ENCODE measurements at regions not wholly inside any gene's neighbourhood (a gene's known extent, or its start where the extent isn't known, plus 50 kb on each side); places are given as distances from the start of the nearest gene placed in this dataset.
"Not testable (repeated sequence)": the region's sequence is repeated elsewhere in the genome, so short reads cannot be mapped to it uniquely, and the experiment has no call there.

DNA sequence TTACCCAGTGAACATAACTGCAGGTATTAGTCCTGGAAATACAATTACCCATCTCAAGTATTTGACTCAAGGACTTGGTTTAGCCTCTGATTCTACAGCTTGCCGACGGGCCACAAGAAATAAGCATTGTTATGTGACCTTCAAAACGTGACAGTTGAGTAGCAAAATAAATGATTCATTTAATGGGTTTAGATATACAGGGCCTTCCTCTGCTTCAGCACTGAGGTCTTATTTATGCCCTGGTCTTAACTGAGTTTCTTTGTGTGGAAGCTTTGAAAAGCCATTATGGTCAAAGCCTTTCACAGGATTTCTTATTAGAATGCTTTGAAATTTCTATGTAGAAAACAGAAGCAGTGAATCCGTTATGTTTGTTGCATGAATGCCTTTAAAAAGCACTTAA, 899.2 kb upstream of the API5 start:
- no peaks in the 10 kb centered on the region for H3K9me3 ChIP-seq (ENCODE audit: low read depth)
- H3K4me1 ChIP-seq (ENCODE audit: low read depth) = no peaks in the 10 kb centered on the region
- H3K27me3 ChIP-seq = no peaks in the 10 kb centered on the region
- no peak for TF ChIP-seq CTCF (IDR thresholded peaks at IDR 0.05; ENCODE audit: low read depth, low read length)
- no peak overlapping the region for H3K27ac ChIP-seq
- H3K4me3 ChIP-seq = no peak overlapping the region
- no peaks in the 10 kb centered on the region for H3K36me3 ChIP-seq
- no peak for DNase-seq (ENCODE audit: low read depth in 1 of 2, low spot score in 1 of 2)

DNA sequence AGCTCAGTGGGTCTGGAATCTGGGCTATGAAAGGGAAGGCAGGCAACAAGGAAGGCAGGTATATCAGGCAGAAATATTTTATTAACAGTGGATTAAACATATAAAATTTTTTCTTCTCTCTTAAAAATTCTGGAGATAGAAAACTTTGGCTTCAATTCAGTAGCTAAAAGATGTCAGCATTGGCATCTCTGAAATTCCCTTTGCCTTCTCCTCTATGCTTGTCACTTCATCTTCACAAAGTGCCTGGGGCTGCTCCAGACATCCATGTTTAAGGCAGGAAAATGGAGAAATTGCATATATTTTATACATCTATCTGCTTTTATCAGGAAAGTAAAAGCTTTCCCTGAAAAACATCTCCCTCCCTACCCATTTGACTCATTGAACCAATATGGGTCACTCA, 894.1 kb upstream of the API5 start:
- H3K4me3 ChIP-seq = no peak overlapping the region
- DNase-seq (ENCODE audit: low read depth in 1 of 2, low spot score in 1 of 2) = no peak
- H3K4me1 ChIP-seq (ENCODE audit: low read depth) = no peaks in the 10 kb centered on the region
- no peaks in the 10 kb centered on the region for H3K36me3 ChIP-seq
- H3K27me3 ChIP-seq = no peaks in the 10 kb centered on the region
- no peaks in the 10 kb centered on the region for H3K9me3 ChIP-seq (ENCODE audit: low read depth)
- no peak overlapping the region for H3K27ac ChIP-seq
- no peak for TF ChIP-seq CTCF (IDR thresholded peaks at IDR 0.05; ENCODE audit: low read depth, low read length)

- Histone ChIP-seq H3K9me3 (ENCODE audit: low read depth) (no peaks in the 10 kb centered on the region), H3K27me3 (no peaks in the 10 kb centered on the region), H3K4me3 (no peak overlapping the region), H3K36me3 (no peaks in the 10 kb centered on the region), H3K4me1 (ENCODE audit: low read depth) (no peaks in the 10 kb centered on the region), H3K27ac (no peak overlapping the region)
- no peak for DNase-seq (ENCODE audit: low read depth in 1 of 2, low spot score in 1 of 2)
- TF ChIP-seq CTCF (IDR thresholded peaks at IDR 0.05; ENCODE audit: low read depth, low read length) = no peak
Observed at GRCh38 chr11:42422090-42422489, 889.7 kb upstream of the API5 start.

- H3K4me1 ChIP-seq (ENCODE audit: low read depth); H3K4me3 ChIP-seq; H3K27ac ChIP-seq; H3K27me3 ChIP-seq; H3K36me3 ChIP-seq; DNase-seq (ENCODE audit: low read depth in 1 of 2, low spot score in 1 of 2); H3K9me3 ChIP-seq (ENCODE audit: low read depth): not testable (repeated sequence)
Observed at GRCh38 chr11:42434911-42435310, 876.9 kb upstream of the API5 start.

DNA sequence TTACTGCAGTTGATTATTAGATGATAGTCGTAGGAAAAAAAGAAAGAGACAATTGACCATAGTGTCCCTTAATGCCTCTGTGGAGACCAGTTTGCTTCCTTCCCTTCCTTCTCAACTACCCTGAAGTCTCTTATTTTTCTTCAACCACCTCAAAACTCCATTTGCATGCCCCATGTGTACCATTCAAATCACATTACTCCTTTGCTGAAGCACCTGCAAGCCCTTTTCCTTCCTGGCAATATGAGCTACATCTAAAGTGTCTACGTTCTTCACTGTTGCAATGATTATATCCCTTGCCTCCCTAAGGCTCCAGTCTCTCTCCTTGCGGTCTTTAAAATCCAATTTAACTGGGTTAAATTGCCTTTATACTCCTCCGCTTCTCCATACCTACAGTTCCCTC, 867.4 kb upstream of the API5 start:
- TF ChIP-seq CTCF (IDR thresholded peaks at IDR 0.05; ENCODE audit: low read depth, low read length) = no peak
- Histone ChIP-seq H3K4me1 (ENCODE audit: low read depth) (no peaks in the 10 kb centered on the region), H3K27me3 (no peaks in the 10 kb centered on the region), H3K36me3 (no peaks in the 10 kb centered on the region), H3K27ac (no peak overlapping the region), H3K4me3 (no peak overlapping the region), H3K9me3 (ENCODE audit: low read depth) (no peaks in the 10 kb centered on the region)
- no peak for DNase-seq (ENCODE audit: low read depth in 1 of 2, low spot score in 1 of 2)

GRCh38 chr11:42462558-42463310, 849.1 kb upstream of the API5 start:
- no peaks in the 10 kb centered on the region for H3K27me3 ChIP-seq
- H3K4me1 ChIP-seq (ENCODE audit: low read depth) = no peaks in the 10 kb centered on the region
- H3K36me3 ChIP-seq = no peaks in the 10 kb centered on the region
- no peaks in the 10 kb centered on the region for H3K9me3 ChIP-seq (ENCODE audit: low read depth)
- H3K27ac ChIP-seq = no peak overlapping the region
- H3K4me3 ChIP-seq = no peak overlapping the region
- no peak for TF ChIP-seq CTCF (IDR thresholded peaks at IDR 0.05; ENCODE audit: low read depth, low read length)
- peak in 1 of 2 donors; percentile 57 for DNase-seq (ENCODE audit: low read depth in 1 of 2, low spot score in 1 of 2)

Data from cardiac muscle cell (in vitro differentiated cells and primary cell).